ENCODE measurements at regions not wholly inside any gene's neighbourhood (a gene's known extent, or its start where the extent isn't known, plus 50 kb on each side); places are given as distances from the start of the nearest gene placed in this dataset.
A peak's percentile ranks its signal among the peaks of the same experiment; 100 is the strongest.

GRCh38 chr12:24198936-24199671, 249.6 kb upstream of the SOX5 start:
- no peak for TF ChIP-seq CTCF (IDR thresholded peaks at IDR 0.05; ENCODE audit: low read depth, low read length)
- TF ChIP-seq EZH2phosphoT487 (IDR thresholded peaks at IDR 0.05; ENCODE audit: low read depth) = no peak
- H3K4me3 ChIP-seq (ENCODE audit: low read length) = peak overlapping the region; percentile 14
- no peaks in the 10 kb centered on the region for H3K27me3 ChIP-seq (ENCODE audit: low read depth, low read length)
- H3K4me2 ChIP-seq (ENCODE audit: low read length) = peak overlapping the region; percentile 57
- peak overlapping the region; percentile 29; the same call in 1 of the 2 replicates for H3K9ac ChIP-seq (ENCODE audit: low read length)
- no peak overlapping the region for H2AFZ ChIP-seq (ENCODE audit: low read depth, low read length)
- H3K9me3 ChIP-seq (ENCODE audit: insufficient read depth, low read length) = no peaks in the 10 kb centered on the region
- peaks cover 11% of the 10 kb centered on the region for H3K36me3 ChIP-seq (replicated peaks; ENCODE audit: low read depth, low read length)
- peak overlapping the region; percentile 79 for H3K27ac ChIP-seq (ENCODE audit: low read length)
- peaks cover 92% of the 10 kb centered on the region for H3K79me2 ChIP-seq (ENCODE audit: low read length)
- peaks cover 52% of the 10 kb centered on the region for H4K20me1 ChIP-seq (ENCODE audit: insufficient read depth, low read length)
- peaks cover 87% of the 10 kb centered on the region for H3K4me1 ChIP-seq (ENCODE audit: low read length)

- Histone ChIP-seq H3K27me3 (ENCODE audit: low read depth, low read length) (no peaks in the 10 kb centered on the region), H3K4me1 (ENCODE audit: low read length) (peaks cover 77% of the 10 kb centered on the region), H3K79me2 (ENCODE audit: low read length) (peaks cover 93% of the 10 kb centered on the region), H3K9me3 (ENCODE audit: insufficient read depth, low read length) (no peaks in the 10 kb centered on the region), H2AFZ (ENCODE audit: low read depth, low read length) (no peak overlapping the region), H4K20me1 (ENCODE audit: insufficient read depth, low read length) (peaks cover 63% of the 10 kb centered on the region), H3K36me3 (replicated peaks; ENCODE audit: low read depth, low read length) (peaks cover 2% of the 10 kb centered on the region), H3K4me2 (ENCODE audit: low read length) (peak overlapping the region; percentile 57), H3K27ac (ENCODE audit: low read length) (peak overlapping the region; percentile 79), H3K9ac (ENCODE audit: low read length) (peak overlapping the region; percentile 29), H3K4me3 (ENCODE audit: low read length) (peak overlapping the region; percentile 34; the same call in 1 of the 2 replicates)
- no peak for TF ChIP-seq EZH2phosphoT487 (IDR thresholded peaks at IDR 0.05; ENCODE audit: low read depth)
- no peak for TF ChIP-seq CTCF (IDR thresholded peaks at IDR 0.05; ENCODE audit: low read depth, low read length)
Observed at GRCh38 chr12:24198070-24198469, 248.6 kb upstream of the SOX5 start.

DNA sequence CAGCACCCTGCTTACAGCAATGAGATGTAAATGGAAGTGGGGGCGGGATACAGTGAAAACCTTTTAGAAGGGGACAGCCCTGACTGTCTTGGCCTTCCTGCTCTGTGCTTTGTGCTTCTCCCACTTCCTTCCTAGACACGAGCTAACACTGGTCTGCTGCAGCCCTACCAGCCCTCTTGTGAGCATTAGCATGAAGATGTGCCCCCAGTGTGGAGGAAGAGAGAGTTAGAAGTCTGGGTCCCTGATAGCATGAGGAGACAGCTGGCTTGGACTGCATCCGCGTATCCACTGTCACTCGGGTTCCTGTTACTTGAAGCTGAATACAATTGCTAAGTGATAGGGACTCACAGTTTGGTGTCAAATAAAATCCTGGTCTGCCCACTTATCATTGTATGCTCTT, 248.1 kb upstream of the SOX5 start:
- H3K27me3 ChIP-seq (ENCODE audit: low read depth, low read length) = no peaks in the 10 kb centered on the region
- H3K4me2 ChIP-seq (ENCODE audit: low read length) = peak overlapping the region; percentile 57
- no peaks in the 10 kb centered on the region for H3K9me3 ChIP-seq (ENCODE audit: insufficient read depth, low read length)
- H2AFZ ChIP-seq (ENCODE audit: low read depth, low read length) = no peak overlapping the region
- peak overlapping the region; percentile 34; the same call in 1 of the 2 replicates for H3K4me3 ChIP-seq (ENCODE audit: low read length)
- peaks cover 93% of the 10 kb centered on the region for H3K79me2 ChIP-seq (ENCODE audit: low read length)
- H3K36me3 ChIP-seq (replicated peaks; ENCODE audit: low read depth, low read length) = no peaks in the 10 kb centered on the region
- no peak for TF ChIP-seq EZH2phosphoT487 (IDR thresholded peaks at IDR 0.05; ENCODE audit: low read depth)
- no peak for TF ChIP-seq CTCF (IDR thresholded peaks at IDR 0.05; ENCODE audit: low read depth, low read length)
- H3K4me1 ChIP-seq (ENCODE audit: low read length) = peaks cover 72% of the 10 kb centered on the region
- H4K20me1 ChIP-seq (ENCODE audit: insufficient read depth, low read length) = peaks cover 66% of the 10 kb centered on the region
- H3K9ac ChIP-seq (ENCODE audit: low read length) = peak overlapping the region; percentile 22
- H3K27ac ChIP-seq (ENCODE audit: low read length) = peak overlapping the region; percentile 79

- Histone ChIP-seq H4K20me1 (ENCODE audit: insufficient read depth, low read length) (peaks cover 59% of the 10 kb centered on the region), H3K27me3 (ENCODE audit: low read depth, low read length) (no peaks in the 10 kb centered on the region), H3K27ac (ENCODE audit: low read length) (no peak overlapping the region), H3K9me3 (ENCODE audit: insufficient read depth, low read length) (no peaks in the 10 kb centered on the region), H3K36me3 (replicated peaks; ENCODE audit: low read depth, low read length) (peaks cover 13% of the 10 kb centered on the region), H2AFZ (ENCODE audit: low read depth, low read length) (no peak overlapping the region), H3K4me1 (ENCODE audit: low read length) (peaks cover 47% of the 10 kb centered on the region), H3K4me3 (ENCODE audit: low read length) (no peak overlapping the region), H3K4me2 (ENCODE audit: low read length) (no peak overlapping the region), H3K79me2 (ENCODE audit: low read length) (peaks cover 79% of the 10 kb centered on the region), H3K9ac (ENCODE audit: low read length) (no peak overlapping the region)
- TF ChIP-seq EZH2phosphoT487 (IDR thresholded peaks at IDR 0.05; ENCODE audit: low read depth) = no peak
- no peak for TF ChIP-seq CTCF (IDR thresholded peaks at IDR 0.05; ENCODE audit: low read depth, low read length)
Observed at GRCh38 chr12:24195063-24195462, 245.6 kb upstream of the SOX5 start.

Measured in OCI-LY3 (cell line).